Right kidney (tissue), 1 donor: ENCODE measurements at regions not wholly inside any gene's neighbourhood (a gene's known extent, or its start where the extent isn't known, plus 50 kb on each side); places are given as distances from the start of the nearest gene placed in this dataset.

Source experiments
- DNase-seq: peaks from one replicate; pipeline ENCODE4 v3.0.0-alpha.2; 2016

DNA sequence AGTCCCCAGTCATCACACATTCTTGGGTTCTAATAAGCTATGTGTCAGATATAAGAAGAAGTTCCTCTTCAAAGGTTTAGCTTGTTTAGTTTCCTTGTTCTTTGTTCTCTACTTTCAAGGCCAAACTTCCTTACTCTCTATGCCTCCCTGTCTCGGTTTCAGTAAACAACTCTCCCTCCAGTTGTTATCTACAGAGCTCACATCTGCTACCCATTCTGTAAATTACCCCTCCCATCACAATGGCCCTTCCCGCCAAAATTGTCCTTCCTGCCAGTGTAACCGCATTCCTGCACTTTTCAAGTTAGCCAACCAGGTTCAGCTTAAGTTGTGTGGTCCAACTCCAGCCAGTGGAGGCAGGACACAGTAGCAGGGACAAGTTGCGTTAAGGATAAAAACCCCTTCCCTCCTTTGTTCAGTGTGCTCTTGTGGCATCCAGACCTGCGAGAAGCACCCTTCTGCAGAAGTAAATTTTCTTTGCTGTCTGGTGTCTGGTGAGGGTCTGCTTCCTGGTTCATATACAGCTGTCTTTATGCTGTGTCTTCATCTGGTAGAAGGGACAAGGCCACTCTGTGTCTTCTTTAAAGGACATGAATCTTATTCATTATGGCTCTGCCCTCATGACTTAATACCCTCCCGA, 342.1 kb upstream of the GRM7 start:
- no peak for DNase-seq

DNA sequence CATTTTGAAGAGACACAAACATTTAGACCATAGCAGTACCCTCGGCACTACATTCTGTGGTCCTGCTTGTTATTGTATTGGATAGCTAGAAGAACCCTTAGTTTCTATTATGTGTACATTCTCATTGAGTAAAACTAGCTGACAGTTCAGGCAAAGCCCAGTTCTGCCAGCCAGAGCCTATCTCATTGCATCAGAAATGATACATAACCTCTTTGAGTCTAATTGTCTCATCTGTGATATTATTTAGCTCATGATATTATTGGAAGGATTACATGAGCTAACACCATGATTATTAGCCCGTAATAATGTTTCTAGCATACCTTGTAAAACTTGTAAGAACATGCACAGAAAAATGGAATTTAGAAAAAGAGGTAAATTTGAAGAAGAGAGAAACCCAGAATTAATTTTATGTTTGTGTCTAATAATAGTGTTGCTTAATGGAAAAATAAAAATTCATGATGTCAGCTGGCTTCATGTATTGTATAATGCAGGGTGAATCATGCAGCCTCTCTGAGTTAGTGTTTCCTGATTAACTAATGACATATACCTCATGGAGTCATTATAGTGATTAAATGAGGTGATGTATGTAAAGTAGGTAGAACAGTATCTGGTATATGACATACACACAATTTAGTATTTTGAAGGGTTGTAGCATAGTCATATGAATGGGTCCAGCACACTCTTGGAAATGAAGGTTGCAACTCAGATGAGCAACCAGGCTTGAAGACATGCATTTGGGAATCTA, 339.4 kb upstream of the GRM7 start:
- no peak for DNase-seq

DNA sequence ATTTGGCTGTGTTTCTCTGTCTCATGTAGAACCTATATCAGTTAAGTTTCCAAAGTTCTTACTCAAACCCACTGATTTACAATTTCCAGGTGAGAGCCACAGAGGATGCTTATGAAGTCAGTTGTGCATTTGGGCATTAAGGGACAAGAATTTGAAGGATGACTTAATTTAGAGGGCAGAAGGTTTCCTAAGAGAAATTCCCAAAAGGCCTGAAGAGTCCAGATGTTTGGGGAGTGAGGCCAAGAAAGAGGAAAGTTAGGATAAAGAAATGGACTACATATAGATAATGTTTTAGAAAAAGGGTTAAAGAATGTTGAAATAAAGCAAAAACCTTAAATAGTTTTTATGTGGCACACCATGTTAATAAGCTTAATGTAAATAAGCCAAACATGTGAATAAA, 338.7 kb upstream of the GRM7 start:
- no peak for DNase-seq

DNA sequence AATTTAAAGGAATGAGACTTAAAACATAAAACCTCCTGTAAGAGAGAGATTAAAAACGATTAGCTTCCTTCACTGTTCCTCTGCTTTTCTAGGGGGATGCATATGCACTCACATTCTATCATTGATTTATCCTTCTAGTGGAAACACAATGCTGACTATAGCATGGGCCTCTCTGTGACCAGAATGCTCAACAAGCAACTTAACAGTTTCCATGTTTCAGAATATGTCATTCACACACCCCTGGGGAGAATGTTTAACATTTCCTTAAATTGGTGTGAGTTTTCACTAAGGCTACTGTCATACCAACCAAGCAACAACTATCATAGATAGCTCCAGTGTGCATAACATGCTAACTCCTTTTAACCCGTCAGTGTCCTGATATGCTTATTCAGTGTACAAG, 337.9 kb upstream of the GRM7 start:
- no peak for DNase-seq

DNA sequence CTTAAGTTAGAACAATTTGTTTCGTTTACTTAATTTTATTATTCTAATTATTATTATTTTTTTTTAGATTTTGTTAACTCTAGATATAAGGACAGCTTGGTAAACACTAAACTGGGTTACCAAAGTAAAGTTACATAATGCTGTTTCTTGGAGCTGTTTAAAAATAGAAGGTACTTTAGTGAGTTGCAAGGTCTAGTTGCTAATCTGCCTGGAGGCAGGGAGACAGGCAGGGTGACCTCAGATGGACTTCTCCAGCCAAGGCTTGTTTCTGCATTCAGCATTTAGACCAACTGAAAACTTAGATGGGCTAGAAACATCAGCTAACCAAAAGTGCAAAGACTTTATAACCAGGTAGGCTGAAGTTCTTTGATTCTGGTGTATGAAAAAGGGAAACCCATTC, 336.4 kb upstream of the GRM7 start:
- DNase-seq = no peak

DNA sequence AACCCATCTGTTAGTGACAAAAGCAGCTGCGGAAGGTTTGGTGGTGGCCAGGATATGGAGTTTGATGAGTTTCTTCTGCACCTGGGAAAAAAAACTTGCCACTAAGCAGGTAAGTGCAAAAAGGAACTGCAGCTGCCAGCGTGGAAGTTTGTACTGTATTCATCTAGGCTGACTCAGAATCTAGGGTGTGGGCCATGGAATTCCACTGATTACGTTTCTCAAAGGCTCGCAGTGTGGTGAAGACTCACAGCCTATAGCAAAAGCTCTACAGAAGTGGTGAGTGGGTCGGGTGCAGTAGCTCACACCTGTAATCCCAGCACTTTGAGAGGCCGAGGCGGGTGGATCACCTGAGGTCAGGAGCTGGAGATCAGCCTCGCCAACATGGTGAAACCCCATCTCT, 334.6 kb upstream of the GRM7 start:
- DNase-seq = no peak

DNA sequence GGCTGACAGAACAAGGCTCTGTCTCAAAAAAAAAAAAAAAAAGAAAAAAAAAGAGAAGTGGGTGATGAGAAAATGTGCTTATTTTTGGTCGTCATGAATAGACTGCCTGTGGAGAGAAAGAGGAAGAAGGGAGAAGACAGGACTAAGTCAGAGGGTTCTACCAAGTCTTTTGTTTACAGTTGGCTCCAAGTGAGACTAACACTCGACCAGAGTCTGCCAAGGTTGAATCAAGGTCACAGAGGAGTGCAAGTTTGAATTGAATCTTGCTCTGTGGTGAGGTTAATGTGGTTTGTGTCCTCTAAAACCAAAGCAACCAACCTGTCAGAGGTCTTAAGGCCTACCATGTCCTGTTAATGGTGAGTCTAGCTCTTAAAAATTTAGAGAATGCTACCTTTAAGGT, 334.1 kb upstream of the GRM7 start:
- no peak for DNase-seq

DNA sequence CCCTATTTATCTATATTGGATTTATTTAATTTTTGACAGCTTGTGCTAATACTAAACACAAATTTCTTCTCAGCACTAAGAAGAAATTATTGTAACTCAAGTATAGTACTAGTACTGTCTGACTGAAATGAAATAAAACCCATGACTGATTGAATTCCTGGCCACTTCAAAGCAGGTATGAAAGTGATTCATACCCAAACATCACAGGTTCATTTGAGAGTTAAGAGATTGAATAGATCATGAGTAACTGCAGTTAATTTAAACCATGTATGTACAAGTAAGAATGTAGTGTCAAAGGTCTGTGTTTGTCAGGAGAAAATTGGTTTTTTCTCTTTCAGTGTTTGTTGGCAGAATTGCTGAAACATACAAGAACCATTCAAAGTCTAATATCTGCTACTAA, 332.0 kb upstream of the GRM7 start:
- no peak for DNase-seq

DNA sequence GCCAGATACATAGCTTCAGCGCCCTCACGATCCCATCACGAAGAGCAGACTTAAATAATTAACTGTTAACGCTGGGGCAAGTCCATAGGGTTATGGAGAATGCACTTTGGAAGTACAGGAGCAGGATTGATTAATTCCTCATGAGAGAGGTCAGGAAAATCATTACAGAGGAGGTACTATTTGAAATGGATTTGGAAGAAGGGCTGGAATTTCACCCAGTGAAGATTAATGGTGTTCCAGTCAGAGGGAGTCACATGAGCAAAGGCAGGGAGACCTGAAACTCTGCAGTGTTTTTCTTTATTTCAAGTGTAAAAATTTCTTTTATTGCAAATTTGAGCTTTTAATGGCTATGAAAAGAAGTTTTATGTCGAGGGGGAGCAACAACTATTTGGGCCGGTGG, 329.8 kb upstream of the GRM7 start:
- no peak for DNase-seq

DNA sequence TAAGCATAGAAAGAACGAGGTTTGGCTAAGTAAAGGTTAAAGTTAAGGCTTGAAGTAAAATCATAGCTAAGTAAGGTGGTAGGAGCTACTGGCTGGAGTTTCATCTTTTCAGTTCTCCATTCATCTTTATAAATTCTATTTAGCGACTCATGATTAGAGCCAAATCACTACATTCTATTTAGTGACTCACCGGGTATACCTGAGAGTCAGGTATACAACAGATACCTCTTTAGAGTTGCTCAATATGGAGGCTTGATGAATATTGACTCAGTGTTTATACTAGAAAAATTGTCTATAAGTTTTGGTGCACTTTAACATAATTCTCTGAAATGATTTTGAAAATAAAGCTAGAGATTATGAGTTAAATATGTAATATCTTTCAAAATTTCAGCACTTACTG, 328.8 kb upstream of the GRM7 start:
- DNase-seq = no peak

DNA sequence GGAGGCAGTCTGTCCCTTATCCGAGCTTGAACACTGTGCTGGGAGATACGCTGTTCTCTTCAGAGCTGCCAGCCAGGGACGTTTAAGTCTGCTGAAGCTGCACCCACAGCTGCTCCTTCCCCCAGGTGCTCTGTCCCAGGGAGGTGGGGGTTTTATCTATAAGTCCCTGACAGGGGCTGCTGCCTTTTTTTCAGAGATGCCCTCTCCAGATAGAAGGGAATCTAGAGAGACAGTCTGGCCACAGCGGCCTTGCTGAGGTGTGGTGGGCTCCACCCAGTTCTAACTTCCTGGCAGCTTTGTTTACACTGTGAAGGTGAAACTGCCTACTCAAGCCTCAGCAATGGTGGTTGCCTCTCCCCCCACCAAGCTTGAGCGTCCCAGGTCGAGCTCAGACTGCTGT, 319.9 kb upstream of the GRM7 start:
- no peak for DNase-seq

DNA sequence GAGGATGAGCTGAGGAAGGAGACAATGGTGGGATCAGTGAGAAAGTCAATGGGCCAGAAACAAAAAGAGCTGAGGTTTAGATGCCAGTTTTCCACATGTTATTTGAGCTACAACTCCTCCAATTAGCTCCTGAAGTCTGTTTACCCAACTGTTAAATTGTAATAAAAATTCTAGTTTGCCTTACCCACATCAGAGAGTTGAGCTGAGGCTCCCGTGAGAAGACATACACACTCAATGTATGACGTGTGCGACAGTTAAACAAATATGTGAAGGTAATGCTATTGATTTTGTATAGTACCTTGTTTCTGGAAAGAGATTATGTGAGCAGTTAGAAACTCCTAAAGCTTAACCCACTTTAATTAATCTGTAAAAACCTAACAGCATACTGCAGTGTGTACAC, 318.1 kb upstream of the GRM7 start:
- DNase-seq = no peak

DNA sequence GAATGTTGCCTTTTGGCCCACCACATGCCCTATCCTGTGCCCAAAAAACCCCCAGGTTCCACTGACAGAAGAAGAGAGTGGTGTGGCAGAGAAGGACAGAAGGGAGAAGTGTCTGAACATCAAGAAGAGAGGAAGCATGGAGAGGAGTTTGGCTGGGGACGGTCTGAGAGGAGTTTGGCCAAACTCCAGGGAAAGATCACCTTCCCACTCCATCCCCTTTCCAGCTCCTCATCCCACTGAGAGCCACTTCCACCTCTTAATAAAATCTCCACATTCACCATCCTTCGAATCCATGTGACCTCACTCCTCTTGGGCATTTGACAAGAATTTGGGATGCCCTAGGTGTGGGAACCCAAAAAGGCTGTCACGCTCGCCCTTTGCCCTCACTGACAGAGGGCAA, 311.6 kb upstream of the GRM7 start:
- DNase-seq = no peak

DNA sequence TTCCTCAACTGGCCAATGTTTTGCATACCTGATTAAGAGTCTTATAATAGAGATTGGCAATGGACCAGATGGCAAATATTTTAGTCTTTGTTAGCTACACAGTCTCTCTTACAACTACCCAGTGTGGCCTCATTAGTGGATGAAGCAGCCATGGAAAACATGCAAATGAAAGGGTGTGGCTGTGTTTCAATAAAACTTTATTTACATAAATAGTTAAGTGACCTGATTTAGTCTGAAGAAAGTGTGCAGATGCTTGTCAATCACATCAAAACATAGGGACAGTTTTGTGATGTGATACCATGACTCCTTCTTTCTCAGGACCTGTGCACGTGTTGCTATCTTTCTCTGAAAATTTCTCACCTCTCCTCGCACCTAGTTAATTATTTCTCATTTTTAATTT, 309.8 kb upstream of the GRM7 start:
- DNase-seq = no peak

DNA sequence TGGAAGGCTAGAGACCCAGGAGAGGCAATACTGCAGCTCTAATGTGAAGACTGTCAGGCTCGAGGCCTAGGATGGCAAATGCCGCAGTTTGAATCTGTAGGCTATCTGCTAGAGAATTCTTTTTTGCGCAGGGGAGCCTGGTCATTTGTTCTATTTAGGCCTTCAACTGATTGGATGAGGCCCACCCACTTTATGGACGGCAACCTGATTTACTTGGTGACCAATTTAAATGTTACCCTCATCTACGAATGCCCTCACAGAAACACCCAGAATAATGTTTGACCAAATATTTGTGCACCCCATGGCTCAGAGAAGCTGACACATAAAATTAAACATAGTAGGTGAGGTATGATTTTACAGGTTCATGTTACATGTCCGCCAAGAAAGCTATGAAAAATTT, 300.7 kb upstream of the GRM7 start:
- DNase-seq = no peak

DNA sequence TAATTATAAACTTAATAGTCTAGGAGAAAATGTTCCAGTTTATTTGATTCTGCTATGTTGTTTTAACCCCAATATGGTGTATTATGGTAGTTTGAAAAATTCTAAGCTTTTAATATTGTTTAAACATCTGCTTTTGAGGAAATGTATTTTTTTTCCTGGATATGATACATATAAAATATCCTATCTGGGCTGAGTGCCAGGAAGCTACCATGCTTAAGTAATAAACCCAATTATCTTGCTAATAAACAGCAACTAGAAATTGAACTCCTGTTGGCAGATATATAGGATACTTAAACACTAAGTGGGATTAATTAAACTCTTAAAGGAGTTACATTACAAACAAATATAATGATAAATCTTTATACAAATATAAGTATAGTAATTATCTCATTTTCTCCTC, 293.7 kb upstream of the GRM7 start:
- DNase-seq = no peak

DNA sequence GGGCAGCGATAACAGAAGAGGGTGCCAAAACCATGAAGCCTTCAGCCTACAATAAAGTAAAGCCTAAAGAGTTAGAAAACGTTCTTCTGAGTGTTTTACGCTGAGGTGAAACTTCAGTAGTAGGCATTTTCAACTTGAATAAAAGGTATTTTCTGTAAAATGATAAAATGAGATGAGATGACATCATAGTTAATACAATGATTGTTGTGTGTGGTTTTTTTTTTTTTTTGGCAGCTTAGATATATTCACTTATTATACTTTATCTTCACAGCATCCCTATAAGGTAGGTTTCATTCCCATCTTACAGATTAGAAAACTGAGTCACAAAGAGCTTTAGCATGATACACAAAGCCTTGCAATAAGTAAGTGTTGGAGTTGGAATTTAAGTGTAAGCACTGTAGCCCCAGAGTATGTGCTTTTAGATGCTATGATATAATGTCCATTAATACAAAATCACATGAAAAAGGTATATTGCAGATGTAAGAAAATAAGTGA, 291.9 kb upstream of the GRM7 start:
- no peak for DNase-seq

DNA sequence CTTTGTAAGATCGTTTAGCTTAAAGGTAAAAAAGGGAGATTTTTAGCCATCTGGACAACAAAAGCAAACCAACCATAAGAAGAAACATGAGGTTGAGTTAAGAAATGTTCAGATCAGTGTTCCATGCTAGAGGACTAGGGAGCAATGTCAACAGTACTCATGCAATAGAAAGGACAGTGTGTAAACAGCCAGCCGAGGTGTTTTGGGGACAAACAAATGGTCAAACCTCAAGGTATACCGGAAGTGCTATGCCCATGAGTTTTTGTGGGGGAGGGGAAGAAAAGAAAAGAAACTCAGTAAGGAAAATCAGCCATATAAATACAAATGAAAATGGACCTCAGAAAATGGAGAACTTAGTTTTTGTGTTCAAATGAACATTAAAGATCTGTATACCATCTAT, 289.5 kb upstream of the GRM7 start:
- no peak for DNase-seq

DNA sequence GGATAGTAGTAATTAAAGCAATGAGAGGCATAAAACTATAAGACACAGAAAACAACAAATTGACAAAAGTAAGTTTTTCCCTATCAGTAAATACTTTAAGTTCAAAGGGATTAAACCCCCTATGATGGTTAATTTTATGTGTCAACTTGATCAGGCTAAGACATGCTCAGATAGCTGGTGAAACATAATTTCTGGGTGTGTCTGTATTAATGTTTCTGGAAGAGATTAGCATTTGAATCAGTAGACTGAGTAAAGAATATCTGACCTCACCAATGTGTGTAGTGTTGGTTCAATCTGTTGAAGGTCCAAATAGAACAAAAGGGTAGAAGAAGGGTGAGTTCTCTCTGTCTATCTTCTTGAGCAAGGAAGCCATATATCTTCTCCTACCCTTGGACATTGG, 283.3 kb upstream of the GRM7 start:
- no peak for DNase-seq

DNA sequence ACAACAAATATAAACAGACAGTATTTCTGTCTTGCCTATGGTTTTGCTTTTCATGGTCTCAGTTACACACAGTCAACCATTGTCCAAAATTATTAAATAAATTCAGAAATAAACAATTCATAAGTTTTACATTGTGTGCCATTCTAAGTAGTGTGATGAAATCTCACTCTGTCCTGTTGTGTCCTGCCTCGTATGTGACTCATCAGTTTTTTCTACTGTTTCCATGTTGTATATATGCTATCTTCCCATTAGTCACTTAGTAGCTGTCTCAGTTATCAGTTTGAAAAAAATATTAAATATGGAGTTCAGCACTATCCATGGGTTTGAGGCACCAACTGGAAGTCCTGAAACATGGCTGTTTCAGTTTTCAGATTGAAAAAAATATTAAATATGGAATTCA, 282.4 kb upstream of the GRM7 start:
- no peak for DNase-seq

DNA sequence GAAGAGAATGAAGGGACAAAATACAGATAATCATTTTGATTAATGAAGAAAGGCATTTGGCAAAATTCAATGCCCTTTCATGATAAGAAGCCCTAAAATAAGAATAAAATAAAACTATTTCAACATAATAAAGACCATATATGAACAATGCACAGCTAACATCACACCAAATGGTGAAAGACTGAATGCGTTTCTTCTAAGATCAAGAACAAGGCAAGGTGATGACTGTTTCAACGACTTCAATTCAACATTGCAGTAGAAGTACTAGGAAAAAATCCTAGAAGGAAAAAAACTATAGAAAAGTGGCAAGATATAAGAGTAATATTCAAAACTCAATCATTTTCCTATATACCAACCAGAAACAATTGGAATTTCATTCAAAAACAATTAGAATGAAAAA, 280.1 kb upstream of the GRM7 start:
- DNase-seq = no peak

DNA sequence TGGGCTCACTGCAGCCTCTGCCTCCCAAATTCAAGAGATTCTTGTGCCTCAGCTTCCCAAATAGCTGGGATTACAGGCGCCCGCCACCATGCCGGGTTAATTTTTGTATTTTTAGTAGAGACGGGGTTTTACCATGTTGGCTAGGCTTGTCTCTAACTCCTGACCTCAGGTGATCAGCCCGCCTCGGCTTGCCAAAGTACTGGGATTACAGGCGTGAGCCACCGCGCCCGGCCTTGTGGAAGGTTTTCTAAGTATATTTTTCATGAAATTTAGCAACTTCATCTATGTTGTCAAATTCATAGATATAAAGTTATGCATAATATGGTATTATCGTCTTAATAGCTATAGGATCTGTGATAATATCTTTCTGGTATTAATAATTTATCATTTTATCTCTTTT, 275.6 kb upstream of the GRM7 start:
- no peak for DNase-seq

DNA sequence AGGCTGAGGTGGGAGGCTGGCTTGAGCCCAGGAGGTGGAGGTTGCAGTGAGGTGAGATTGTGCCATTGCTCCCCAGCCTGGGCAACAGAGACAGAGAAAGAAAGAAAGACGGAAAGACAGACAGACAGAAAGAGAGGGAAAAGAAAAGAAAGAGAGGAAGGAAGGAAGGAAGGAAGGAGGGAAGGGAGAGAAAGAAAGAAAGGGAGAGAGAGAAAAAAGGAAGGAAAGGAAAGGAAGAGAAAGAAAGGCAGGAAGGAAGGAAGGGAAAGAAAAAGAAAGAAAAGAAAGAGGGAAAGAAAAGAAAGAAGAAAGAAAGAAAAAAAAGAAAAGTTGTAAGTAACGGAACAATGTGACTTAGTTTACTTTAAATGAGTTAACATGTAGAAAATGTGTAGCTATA, 260.7 kb upstream of the GRM7 start:
- no peak for DNase-seq

DNA sequence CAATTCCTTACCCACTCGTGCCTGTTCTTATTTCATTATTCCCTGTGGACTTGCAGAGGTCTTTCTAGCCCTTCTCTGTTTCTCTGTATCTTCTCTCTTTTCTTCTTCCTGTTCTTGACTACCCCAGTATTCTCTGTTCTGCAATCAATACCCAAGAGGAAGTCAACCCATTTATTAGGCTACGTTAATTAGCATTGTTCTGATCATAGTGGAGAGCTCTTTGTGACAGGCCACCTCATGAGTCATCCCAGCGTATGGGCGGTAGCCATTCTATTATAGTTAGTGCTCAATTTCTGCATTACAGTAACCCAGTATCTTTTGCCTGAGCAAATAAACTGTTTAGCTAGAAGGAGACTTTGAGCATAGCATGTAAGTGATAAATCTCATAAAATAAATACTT, 259.5 kb upstream of the GRM7 start:
- no peak for DNase-seq

DNA sequence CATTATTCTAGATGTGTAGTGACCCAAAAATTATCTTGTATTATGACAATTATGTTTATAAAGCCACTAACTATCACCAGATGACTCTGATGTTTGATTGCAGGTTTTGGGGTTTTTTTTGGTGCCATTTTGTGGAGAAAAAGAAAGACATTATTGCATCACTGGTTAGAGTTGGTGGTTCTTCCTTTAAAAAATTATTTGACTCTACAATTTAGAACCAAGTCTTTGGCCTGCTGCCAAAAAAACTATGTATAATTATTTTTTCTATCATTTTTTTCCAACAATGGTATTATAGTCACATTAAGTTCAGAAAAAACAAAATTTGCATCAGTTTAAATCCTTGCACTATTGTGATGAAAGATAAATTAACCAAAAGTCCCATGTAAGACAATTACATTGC, 258.6 kb upstream of the GRM7 start:
- no peak for DNase-seq
